Activated CD4-positive, CD25-positive, alpha-beta regulatory T cell treated with anti-CD3 and anti-CD28 coated beads, Interleukin-2, amount 50 U/mL, for 16 hours (primary cell): ENCODE measurements at regions not wholly inside any gene's neighbourhood (a gene's known extent, or its start where the extent isn't known, plus 50 kb on each side); places are given as distances from the start of the nearest gene placed in this dataset.
"Not testable (repeated sequence)": the region's sequence is repeated elsewhere in the genome, so short reads cannot be mapped to it uniquely, and the experiment has no call there.

Experiments used
- DNase-seq: peaks from one replicate; pipeline ENCODE4 v3.0.0-alpha.2; 2020; ENCODE audit warnings: low read depth, low spot score

DNA sequence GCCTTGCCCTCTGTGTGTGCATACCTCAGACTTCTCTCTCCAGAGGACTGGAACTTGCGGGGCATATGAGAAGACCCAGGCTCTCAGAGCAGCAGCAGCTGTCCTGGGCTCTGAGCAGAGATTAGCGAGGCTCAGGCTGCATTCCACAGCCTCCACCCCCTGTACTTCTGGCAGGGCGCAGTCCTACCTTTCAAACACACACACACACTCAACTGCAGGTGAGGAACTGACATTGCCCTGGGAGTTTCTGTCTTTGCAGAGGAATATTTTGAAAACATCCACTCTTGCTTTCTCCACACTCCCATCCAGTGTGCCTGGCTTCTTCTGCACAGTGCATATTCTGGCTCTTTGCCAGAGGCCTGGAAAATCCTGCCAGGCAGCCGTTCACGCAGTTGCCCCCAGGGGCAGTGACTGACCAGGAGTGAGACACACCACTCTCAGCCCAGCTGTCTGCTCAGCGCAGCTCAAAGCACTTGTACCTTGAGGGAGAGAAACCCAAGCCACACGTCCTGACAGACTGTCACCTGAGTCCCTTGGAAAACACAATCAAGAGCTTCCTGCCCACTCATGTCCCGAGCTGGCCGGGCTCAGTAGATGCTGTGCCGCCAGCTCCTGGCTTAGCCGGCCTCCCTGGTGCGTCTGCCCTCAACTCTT, 460.8 kb downstream of the RNF144A start:
- DNase-seq, result no peak

DNA sequence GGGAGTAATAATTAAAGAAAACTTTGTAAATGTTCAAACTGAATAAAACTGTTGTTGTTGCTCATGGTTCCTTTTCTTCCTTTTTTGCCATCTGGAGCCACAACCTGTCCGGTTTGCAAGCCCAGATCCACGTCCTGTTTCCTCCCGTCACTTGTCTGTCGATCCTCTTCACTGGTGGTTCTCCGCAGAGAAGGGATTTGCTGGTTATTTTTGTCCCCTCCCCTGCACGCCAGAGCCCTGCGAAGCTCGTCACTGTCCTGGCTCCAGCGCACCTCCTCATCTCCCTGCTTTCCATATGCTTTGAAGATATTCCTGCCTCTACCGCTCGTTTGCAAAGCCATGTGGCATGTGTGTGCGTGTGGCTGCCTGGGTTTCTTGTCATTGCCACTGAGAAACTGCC, 461.4 kb downstream of the RNF144A start:
- DNase-seq, result no peak

DNA sequence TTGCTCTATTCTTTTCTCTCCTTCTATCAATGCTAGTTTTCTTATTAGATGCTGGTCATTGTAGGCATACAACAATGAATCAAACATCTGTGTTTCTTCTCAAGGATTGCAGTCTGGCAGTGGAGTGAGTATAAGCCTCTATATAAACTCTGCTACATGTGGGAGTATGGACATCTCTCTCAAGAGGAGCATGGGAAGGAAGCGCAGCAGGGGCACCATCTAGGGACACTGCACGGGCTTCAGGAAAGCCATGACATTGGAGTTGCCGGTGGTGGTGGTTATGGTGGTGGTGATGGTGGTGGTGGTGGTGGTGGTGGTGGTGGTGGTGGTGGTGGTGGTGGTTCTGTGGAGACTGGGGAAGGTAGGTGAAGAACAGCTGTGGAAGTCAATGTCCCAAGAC, 462.6 kb downstream of the RNF144A start:
- no peak for DNase-seq

DNA sequence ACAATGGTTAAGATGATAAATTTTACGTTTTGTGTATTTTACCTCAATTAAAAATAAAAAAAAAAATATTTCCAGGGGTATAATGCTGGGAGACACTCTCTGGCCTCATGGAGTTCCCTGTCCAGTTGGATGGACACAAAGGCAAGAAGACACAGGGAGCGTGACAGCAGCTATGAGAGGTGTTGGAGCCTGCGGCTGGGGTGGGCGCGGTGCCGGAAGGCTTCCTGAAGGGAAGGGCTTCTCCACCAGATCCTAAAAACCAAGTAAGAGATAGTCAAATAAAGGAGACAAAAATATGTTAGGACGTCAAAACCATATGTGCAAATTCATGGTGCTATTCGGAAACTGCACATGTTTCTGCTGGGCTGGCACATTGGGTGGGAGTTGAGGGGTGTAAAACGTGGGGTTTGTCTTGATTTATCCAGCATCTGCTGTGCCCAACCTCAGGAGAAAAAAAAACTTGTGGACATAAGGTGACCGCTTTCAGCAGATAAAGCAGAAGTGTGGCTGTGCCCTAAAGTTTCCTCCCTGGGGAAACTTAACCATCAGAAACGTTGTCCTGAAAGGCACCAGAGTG, 467.6 kb downstream of the RNF144A start:
- DNase-seq, result no peak

DNA sequence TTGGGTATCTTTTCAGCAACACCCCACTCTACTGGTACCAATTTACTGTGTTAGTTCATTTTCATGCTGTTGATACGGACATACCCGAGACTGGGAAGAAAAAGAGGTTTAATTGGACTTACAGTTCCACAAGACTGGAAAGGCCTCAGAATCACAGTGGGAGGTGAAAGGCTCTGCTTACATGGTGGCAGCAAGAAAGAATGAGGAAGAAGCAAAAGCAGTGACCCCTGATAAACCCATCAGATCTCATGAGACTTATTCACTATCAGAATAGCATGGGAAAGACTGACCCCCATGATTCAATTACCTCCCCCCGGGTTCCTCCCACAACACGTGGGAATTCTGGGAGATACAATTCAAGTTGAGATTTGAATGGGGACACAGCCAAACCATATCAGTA, 473.1 kb downstream of the RNF144A start:
- DNase-seq, result not testable (repeated sequence)

DNA sequence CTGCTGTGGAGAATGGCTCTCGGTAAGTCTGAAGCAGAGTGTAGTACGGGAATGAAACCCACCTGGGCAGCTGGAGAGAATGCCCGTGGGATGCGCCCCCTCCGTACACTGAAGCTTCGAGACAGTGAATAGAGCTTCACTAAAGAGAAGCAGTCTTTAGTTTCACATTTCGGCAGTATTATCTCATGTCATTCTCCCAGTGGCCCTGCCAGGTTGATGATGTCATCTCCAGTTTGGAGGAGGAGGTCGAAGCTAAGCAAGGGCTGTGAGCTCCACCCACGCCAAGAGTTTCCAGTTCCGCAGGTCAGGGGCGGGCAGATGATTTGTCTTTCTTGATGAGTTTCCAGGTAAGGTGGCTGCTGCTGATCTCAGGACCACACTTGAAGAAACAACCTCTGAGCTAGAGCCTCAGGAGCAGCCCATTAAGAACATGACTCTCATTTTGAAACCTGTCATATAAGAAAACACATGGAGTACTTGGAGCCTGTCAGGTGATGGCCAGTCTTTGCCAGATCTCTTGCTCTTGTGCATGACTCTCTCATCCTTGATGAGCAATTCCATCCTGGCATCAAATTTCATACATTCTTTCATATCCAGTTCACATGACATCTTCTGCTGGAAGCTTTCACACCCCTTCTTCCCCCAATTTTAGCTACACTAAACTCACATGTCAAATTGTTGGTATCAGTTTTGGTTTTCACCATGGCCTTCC, 475.0 kb downstream of the RNF144A start:
- DNase-seq, result no peak

DNA sequence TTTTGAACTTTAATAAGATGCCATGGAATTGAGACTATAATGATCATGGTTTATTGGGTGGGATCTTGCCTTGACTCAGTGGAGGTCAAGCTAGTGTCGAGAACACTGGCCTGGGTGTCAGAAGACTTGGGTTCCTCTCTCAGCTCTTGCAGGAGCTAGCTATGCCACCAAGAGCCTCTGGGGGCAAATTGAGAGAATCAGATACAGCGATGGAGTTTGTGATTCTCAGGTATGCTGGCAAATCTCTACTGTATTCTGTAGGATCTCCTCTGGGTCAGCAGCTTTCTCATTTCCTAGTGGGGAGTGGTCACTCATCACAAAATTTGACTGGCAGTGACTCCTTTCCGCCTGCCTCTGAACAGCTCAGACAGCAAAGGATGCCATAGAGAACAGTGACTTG, 477.0 kb downstream of the RNF144A start:
- DNase-seq, result no peak

DNA sequence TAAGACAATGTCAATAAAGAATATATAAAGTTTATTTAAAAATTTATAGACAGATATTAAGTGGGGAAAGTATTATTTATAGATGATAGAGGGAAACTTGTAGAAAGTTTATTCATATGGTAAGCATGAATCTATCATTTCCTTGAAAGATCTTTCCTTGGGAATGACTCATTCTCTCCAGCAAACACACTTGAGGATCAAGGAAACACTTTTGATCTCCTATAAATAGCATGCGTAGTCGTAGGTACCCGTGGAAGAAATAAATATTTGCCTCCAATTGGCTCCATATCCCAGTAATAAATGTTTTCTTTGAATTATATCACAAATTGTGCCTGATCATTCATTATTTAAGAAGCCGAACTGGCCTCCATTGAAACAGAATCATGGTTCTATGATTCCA, 483.4 kb downstream of the RNF144A start:
- DNase-seq, result no peak

DNA sequence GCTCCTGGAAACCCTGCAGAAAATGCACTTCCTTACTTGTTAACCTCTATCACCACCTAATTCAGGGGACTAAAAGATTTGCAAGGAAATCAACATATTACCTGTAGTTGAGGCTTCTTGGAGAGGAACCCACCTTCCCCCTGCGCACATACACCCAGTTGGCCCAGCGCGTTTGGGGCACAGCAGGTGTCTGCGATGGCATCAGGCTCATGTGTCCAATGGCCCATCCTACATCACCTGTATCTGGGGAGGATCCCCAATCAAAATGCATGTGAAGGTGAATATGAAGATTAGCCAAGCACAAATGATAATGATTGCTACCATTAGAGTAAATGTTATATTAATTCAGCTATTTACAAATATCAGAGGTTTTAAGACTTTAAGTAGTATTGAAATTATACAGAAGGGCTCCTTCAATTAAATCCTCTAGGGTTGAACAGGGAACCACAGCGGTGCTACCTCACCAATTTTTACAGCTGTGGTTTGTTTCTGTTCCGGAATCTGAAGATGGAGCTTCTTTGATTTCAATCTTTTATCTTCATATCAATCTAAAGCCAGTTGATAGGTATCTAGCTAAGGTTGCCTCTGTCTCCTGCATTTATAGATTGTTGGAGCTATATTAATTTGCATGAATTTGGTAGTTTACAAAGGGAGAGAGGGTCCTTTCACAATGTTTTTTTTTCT, 486.0 kb downstream of the RNF144A start:
- DNase-seq, result no peak

DNA sequence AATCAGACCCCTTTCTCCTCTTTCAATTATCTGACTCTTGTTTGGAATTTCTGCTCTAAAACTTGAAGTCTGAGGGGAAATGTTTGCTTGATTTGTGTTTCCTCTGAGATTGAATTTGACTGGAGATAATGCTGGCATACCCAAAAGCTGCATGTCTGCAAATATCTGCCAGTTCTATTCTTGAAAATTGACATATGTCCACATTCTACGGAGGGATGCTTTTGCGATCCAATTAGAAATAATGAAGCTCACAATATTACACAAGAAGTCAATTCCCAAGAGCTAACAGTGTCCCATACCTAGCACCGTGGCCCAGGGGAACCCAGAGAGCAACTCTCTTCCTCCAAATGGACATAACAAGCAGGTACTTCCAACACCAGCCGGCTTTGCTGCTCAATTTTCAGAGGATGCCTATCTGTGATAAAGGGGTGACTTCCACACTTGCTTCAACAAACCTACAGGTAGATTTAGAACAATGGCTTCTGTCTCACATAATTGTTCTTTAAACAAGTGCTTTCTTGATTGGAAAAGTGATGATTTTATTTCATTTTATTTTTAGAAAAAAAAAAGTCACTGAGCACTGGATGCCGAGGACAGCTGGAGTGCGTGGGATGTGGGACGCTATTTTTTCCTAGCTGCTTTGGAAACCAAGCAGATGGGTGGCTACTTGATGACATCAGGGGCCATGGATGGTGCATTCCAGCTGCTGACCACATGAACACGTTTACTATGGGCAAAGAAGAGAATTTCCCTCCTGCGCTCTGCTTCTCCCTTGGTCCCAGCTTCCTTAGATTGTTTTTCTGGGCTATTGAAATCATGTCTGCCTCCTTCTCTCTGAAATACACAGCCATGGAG, 488.9 kb downstream of the RNF144A start:
- no peak for DNase-seq

DNA sequence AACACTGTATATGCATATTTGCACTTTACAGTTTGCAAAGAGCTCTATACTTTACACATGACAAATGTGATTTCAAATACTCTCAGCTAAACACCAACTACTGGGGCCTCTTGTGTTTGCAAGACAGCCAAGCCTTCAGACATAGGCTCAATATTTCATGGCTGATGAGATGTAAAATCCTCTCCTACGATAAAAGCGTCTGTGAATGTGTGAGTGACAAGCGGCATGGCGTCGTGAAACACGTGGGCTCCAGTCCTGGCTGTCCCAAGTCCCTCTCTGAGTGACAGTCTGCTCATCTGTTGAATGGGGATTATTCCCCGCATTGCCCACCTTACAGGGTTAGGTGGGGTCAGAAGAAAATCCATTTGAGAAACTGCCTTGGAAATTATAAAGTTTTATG, 489.8 kb downstream of the RNF144A start:
- no peak for DNase-seq

DNA sequence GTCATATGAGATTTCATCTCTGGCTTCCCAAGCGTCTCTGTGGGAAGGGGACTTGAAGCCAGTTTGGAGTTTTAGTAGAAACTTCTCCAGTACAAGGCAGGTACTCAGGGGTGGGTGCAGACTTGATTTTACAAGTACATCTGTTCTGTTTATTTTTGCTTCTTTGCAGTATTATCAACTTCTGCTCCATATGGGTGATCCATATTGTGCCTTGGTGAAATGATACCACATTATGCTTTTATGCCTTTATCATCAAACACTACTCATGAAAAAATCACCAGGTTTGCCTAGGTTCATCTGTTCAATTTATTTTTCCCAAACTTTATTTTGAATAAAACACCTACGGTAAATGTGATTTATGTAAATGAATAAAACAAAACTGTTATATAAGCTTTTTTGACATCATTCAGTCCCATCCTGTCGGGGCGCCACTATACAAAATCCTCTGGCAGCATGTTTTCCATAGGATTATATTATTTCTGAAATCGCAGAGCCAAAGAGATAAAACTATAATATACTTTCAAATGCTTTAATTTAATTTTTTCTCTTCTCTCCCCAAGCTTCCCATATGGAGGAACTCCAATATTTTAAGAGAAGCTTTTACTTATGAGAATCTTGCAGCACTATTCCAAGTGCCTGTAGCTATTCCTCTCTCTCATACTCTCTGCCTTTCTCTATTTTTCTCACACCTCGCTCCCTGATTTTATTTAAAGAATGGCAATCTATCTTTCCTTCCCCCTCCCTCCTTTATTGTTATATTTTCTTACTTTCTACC, 490.9 kb downstream of the RNF144A start:
- no peak for DNase-seq

DNA sequence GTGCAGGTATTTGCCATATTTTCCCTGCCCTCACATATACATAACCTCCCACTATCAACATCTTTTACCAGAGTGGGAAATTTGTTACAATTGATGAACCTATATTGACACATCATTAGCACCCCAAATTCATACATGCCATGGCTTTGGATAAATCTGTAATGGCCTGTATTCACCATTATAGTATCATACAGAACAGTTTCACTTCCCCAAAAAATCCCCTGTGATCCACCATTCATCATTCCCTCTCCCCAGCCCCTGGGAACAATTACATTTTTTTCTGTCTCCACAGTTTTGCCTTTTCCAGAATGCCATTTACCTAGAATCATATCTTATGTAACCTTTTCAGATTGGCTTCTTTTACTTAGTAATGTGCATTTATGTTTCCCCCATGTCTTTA, 494.5 kb downstream of the RNF144A start:
- DNase-seq, result no peak

DNA sequence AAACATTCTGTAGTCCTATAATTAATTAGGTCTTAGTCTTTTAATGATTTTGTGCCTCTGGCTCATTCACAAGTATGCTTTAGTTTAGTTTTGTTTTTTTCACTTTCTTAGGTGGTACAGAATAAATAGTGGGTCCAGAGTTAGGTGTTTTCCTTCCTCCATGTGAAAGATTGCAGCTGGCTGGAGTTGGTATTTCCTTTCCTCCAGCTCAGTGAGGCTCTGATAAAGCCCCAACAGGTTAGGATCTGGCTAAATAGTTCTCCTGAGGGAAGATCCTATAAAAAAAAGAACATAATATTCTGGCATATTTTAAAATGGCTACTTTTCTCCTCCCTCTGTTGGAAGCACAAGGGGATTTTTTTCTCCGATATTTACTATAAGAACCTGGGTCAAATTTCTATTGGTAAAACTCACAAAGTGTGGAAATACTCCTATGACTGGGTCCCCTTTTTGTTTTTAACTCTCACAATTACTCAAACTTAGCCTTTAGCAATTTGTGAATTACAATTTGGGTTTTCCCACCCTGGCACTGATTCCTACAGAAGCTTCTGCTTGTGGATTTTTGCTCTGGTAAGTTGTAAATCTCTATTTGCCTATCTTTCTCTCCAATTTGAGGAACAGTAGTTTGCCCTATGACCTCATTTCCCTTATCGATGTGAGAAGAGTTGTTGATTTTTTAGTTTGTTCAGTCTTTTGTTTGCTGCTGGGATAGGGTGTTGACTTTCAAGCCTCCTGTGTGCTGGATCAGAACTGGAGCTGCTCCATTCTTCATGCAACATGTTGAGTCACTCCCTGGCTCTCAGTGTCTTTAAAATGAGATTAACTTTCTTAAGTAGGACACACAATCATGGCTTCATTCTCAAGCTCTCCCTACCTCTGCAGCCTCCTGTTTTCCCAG, 500.9 kb downstream of the RNF144A start:
- no peak for DNase-seq

DNA sequence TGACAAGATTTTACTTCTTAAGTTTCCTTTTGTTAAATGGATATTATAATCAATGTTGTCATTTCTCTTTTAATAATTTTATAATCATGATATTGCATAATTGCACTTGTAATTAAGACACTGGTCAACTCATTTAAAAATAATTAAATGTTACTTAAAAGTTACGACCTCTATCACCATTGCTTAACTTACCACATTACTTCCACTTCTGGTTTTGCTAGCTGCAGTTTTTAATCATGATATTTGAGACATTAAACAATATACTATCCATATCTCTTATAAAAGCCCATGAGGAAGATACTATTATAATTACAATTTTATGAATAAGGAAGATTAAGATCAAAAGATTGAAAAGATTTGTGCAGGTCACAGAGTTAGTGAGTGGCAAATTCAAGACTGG, 502.0 kb downstream of the RNF144A start:
- DNase-seq, result no peak

DNA sequence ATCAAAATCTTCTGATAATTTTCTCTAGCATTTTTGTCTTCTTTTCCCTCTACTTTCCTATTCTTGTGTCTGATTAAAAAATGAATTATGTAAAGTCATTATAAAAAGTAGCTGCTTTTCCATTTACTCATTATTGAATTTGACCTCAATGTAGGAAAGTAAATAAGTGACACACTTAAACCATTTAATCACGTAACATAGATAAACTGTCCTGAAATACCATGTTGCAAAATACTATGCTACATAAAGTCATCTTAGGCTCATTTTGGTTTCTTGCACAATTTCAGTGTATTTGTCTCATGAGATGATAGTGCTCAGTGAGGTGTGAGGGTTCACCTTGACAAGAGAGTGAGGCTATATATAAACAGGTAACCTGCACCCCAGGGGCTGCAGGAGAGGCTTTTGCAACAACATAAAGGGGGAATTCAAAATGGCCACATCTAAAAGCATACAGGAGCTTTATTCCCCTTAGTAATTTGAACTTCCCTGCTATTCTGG, 502.7 kb downstream of the RNF144A start:
- DNase-seq, result no peak

DNA sequence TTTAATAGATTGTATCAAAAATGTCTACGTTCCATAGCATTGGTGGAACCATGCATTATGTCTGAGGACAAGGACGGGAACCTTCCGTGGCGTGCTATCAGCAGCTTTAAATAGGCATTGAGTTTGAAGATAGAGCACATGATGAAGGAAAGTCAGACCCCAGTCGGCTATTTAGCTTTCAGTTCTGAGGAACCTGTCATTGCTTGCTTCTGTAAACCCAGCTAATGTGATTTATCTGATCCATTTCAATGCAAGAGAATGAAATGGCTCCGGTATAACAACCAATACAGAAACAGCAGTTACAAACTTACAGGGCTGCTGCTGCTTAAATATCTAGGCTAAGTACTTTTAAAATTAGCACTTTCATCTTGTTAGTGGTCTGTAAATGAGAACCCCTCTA, 503.3 kb downstream of the RNF144A start:
- DNase-seq, result no peak

DNA sequence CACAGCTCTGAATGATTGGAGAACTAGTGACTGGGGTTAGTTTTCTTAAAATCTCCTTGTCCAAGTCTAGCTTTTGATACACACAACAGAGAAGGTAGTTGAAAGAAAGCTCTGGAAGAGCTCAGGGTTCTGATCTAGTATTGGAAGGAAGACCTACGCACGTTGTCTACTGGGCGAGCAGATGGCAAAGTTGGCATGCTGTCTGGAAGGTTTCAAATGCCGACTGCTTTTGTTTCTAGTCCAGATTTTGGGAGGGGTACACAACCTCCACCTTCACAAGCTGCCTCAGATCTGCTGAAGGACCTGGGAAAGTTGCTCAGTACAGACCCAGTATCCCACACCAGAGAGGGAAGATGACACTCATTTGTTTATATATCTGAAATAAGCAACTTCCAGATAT, 507.3 kb downstream of the RNF144A start:
- DNase-seq, result no peak

DNA sequence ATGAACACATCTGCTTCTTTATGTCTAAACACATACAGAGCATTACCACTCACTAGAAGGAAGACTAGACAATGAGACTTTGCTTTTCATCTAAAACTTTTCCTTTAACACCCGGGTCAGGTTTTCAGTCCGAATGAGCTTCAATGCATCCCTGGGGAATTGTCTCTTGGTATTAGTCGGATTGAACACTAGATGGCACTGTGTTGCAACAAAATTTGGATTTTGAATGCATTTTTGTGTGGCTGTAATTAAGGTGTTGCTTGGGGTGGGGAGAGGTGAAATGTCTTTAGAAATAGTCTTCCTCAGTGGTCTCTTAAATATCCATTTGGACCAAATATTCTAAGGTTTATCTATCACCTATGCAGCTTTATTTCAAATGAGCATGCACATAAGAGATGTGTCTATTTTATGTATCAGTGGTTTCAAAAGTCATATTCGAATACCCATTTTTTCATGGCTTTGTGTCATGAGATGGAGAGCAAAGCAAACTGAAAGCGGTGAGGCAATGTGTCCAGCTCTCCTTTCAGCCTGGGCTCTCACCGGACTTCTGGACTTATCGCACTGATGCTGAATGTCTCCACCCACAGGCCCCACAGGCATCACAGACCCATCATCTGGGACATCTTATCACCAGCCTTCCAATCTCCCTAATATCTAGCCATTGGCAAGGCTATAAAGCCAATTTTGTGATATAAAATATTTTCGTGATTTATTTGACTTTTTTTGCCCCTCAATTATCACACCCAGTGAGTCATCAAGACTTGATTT, 510.3 kb downstream of the RNF144A start:
- no peak for DNase-seq
